Tibial nerve (tissue), 3 donors: ENCODE measurements at regions not wholly inside any gene's neighbourhood (a gene's known extent, or its start where the extent isn't known, plus 50 kb on each side); places are given as distances from the start of the nearest gene placed in this dataset.

Experiments
- CTCF ChIP-seq, 5 experiments: fragments of 200-600 bp in 3 of 5; fragments of 450-650 bp in 2 of 5; sonication (generic) in 3 of 5; IDR thresholded peaks; one replicate each; pipeline ENCODE4 v1.5.1; 2016 to 2019; ENCODE audit warnings: antibody characterized with exemption in 5 of 5, mild to moderate bottlenecking in 3 of 5, moderate library complexity in 2 of 5
- POLR2A ChIP-seq, 2 donors: fragments of 450-650 bp; IDR thresholded peaks; one replicate each; pipeline ENCODE4 v1.6.1; 2017; ENCODE audit warnings: antibody characterized with exemption in 2 of 2, mild to moderate bottlenecking in 2 of 2, moderate library complexity in 2 of 2

GRCh38 chr1:14117700-14118099, 417.7 kb downstream of the PRDM2 start:
- TF ChIP-seq CTCF (IDR thresholded peaks at IDR 0.05) (no peak), POLR2A (IDR thresholded peaks at IDR 0.05) (no peak)
